ENCODE measurements at regions not wholly inside any gene's neighbourhood (a gene's known extent, or its start where the extent isn't known, plus 50 kb on each side); places are given as distances from the start of the nearest gene placed in this dataset.

DNA sequence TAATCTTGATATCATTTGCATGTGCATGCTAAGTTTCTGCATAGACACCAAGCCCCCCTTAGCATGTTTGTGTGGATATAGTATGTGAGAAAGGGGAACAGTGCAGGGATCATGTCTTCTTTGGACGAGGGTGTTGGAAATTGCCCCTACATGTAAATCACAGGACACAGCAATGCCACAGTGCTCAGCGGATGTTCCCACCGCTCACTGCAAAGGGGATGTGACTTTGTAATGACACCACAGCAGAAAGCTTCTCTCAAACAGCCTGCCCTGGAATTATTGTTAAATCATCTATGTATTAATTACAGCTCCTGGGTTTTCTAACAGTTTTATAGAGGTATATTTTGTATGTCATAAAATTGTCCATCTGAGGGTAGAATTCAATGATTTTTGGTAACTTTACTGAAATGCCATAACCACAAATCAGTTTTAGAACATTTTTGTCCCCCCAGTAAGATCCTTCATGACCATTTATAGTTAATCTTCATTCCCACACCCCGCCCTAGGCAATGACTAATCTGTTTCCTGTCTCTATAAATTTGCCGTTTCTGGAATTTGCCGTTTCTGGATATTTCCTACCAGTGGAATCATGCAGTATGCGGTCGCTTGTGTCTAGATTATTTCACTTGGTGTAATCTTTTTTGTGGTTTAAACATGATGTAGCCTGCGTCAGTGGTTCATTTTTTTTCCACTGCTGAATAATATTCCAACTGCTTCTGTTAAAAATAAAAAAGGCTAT is 648.5 kb upstream of the WWC1 start:
- TF ChIP-seq, protein P1, sequence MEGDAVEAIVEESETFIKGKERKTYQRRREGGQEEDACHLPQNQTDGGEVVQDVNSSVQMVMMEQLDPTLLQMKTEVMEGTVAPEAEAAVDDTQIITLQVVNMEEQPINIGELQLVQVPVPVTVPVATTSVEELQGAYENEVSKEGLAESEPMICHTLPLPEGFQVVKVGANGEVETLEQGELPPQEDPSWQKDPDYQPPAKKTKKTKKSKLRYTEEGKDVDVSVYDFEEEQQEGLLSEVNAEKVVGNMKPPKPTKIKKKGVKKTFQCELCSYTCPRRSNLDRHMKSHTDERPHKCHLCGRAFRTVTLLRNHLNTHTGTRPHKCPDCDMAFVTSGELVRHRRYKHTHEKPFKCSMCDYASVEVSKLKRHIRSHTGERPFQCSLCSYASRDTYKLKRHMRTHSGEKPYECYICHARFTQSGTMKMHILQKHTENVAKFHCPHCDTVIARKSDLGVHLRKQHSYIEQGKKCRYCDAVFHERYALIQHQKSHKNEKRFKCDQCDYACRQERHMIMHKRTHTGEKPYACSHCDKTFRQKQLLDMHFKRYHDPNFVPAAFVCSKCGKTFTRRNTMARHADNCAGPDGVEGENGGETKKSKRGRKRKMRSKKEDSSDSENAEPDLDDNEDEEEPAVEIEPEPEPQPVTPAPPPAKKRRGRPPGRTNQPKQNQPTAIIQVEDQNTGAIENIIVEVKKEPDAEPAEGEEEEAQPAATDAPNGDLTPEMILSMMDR (IDR thresholded peaks at IDR 0.05; ENCODE audit: poor library complexity): no peak
- TF ChIP-seq EZH2phosphoT487 (IDR thresholded peaks at IDR 0.05; ENCODE audit: low read depth, severe bottlenecking, unreplicated experiment): no peak
- TF ChIP-seq EZH2 (IDR thresholded peaks at IDR 0.05; ENCODE audit: borderline replicate concordance): no peak

Data from hepatocyte (in vitro differentiated cells).